CD4-positive, alpha-beta T cell treated with Interleukin-17A for 4 hours (primary cell): ENCODE measurements at regions not wholly inside any gene's neighbourhood (a gene's known extent, or its start where the extent isn't known, plus 50 kb on each side); places are given as distances from the start of the nearest gene placed in this dataset.
"Not testable (repeated sequence)": the region's sequence is repeated elsewhere in the genome, so short reads cannot be mapped to it uniquely, and the experiment has no call there.

Experiments
- DNase-seq: peaks from one replicate; pipeline ENCODE4 v3.0.0-alpha.2; 2020; ENCODE audit warnings: mixed read lengths

GRCh38 chr2:76252704-76253103 lies 542.0 kb upstream of the GCFC2 start:
- no peak for DNase-seq

GRCh38 chr2:76251342-76251741 lies 540.6 kb upstream of the GCFC2 start:
- no peak for DNase-seq

DNA sequence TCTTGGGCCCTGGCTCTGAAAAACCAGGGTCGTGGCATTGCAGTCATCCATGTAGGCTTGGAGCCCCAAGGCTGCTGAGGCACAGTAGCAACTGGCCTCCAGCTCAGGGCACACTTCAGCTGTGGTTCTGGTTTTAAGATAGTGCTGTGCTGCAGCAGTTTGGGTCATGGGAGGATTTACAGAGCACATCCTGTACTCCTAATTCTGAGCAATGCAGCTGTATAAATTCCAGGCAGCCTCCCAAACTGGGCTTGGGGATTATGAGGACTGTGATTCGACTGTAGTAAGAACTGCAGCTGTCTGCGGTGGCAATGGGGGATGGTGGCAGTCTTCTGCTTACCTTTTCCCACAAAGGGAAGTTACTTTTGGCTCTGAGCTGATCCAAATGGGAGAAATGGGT lies 536.3 kb upstream of the GCFC2 start:
- DNase-seq: no peak

- no peak for DNase-seq
These were observed 501.6 kb upstream of the GCFC2 start for GRCh38 chr2:76211991-76212985.

GRCh38 chr2:76210551-76210950 lies 499.8 kb upstream of the GCFC2 start:
- DNase-seq: no peak

- DNase-seq: no peak
These were observed 493.3 kb upstream of the GCFC2 start for GRCh38 chr2:76204048-76204447.

- DNase-seq: no peak
These were observed 492.2 kb upstream of the GCFC2 start for GRCh38 chr2:76202866-76203265.

DNA sequence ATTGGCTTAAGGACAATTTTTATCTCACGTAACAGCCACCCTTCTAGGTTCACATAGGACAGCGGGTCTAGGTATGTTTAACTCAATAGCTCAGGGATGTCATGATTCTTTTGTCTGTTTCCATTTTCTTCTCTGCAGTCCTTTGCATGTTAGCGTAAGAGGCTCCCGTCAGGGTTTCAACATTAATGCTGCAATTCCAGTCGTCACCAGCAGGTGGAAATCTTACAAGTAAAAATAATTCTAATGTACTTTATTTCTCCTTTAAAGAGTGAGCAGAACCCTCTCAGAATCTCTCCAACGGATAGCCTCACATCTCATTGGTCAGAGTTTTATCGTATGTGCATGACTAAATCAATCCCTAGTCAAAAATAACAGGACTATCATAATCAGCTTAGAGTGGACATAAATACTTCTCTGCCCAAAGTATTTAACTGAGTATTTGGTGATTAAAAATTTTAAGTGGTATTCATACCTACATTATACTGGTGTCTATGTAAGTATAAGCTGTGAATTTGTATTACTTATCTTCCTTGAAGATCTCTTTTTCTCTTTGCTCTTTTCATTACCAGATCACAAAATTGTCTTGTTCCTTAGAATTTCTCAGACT lies 487.2 kb upstream of the GCFC2 start:
- peak; percentile 24 for DNase-seq

DNA sequence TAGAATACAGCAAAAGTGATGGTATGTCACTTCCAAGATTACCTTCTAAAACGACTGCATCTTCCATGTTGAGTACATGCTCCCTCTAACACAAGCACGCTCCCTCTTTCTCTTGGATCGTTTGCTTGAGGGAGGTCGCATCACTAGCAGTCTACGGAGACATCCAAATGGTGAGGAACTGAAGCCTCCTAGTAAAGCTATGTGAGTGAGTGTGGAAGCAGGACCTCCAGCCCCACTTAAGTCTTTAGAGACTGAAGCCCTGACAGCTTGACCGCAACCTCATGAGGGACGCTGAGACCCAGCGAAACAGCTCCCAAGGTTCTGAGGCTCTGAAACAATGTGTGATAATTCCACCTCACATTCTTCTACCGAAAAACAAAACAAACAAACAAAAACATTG lies 486.7 kb upstream of the GCFC2 start:
- no peak for DNase-seq

- DNase-seq: no peak
These were observed 483.5 kb upstream of the GCFC2 start for GRCh38 chr2:76194031-76194775.

DNA sequence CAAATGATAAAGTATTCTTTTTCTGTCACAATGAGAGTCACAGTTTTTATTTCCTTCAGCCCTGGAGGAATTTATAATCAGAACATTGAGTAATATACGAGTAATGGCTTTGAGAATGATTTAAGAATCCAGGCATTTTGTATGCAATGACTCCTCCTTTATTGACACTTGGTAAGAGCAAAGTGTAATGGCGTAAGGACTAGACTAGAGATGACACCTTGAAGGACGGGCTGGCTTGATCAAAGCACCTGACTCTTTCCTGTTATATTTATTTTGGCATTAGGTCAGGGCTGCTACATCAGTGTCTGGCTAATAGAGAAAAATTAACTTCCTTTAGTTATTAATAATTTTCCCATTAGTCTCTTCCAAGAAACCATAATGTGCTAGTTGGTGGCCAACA lies 482.4 kb upstream of the GCFC2 start:
- no peak for DNase-seq

DNA sequence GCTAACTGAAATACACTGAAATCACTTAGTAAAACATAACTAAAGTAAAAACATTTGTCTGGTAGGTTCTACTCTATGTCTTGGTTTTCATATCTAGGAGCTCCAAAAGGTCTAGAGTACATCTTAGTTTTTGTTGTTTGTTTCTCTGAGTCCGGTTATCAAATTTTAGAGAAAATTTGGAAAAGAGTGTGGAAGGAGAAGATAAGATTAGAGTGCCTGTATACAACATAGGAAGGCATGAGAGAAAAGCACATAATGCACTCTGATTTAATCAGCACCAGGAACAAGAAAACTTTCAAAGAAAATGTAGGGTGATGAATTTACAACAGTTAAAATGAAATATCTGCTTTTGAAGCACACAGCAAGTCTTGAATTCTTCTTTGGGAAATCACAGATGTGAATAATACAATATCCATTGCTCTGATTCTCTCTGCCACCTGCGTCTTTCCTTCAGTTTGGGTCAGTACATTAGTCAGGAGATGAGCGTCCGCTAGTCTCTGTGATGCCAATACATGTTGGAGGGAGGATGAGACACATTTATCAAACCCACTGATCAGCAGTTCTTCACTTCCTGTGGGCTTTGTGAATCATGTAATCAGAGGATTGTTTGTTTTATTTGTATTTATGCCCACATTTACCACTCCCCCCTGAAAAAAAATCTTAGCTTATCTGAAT lies 477.8 kb upstream of the GCFC2 start:
- DNase-seq: no peak

- no peak for DNase-seq
These were observed 476.7 kb upstream of the GCFC2 start for GRCh38 chr2:76187415-76187814.

- DNase-seq: no peak
These were observed 470.0 kb upstream of the GCFC2 start for GRCh38 chr2:76180676-76181075.

DNA sequence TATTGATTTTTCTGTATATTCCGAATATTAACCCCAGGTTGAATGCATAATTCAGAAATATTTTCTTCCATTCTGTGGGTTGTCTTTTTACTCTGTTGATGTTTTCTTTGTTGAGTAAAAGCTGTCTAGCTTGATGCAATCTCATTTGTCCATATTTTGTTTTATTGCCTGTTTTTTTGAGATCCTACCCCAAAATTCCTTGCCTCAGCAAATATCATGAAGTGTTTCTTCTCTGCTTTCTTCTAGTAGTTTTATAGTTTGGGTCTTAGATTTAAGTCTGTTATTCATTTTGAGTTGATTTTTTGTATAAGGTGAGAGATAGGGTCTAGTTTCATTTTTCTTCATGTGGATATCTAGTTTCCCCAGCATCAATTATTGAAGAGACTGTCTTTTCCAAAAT lies 467.9 kb upstream of the GCFC2 start:
- DNase-seq: no peak

- DNase-seq: no peak
These were observed 464.6 kb upstream of the GCFC2 start for GRCh38 chr2:76175295-76175694.

GRCh38 chr2:76174505-76174904 lies 463.8 kb upstream of the GCFC2 start:
- DNase-seq: no peak

DNA sequence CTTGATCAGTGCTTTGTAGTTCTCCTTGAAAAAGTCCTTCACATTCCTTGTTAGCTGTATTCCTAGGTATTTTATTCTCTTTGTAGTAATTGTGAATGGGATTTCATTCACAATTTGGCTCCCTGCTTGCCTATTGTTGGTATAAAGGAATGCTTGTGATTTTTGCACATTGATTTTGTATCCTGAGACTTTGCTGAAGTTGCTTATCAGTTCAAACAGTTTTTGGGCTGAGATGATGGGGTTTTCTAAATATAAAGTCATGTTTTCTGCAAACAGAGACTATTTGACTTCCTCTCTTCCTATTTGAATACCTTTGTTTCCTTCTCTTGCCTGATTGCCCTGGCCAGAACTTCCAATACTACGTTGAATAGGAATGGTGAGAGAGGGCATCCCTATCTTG lies 462.5 kb upstream of the GCFC2 start:
- not testable (repeated sequence) for DNase-seq

- DNase-seq: not testable (repeated sequence)
These were observed 461.5 kb upstream of the GCFC2 start for GRCh38 chr2:76172154-76172595.

- no peak for DNase-seq
These were observed 460.1 kb upstream of the GCFC2 start for GRCh38 chr2:76170856-76171255.

DNA sequence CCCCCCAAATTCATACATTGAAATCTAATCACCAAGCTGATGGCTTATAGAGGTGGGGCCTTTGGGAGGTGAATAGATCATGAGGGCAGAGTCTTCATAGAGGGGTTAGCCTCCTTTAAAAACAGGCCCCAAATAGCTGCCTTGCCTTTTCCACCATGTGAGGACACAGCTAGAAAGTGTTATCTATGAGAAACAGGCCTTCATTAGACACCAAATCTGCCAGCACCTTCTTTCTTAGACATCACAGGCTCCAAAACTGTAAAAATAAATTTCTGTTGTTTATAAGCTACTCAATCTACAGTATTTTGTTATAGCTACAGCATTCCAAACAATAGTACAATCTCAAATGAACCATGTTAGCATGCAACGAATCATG lies 459.3 kb upstream of the GCFC2 start:
- DNase-seq: no peak

DNA sequence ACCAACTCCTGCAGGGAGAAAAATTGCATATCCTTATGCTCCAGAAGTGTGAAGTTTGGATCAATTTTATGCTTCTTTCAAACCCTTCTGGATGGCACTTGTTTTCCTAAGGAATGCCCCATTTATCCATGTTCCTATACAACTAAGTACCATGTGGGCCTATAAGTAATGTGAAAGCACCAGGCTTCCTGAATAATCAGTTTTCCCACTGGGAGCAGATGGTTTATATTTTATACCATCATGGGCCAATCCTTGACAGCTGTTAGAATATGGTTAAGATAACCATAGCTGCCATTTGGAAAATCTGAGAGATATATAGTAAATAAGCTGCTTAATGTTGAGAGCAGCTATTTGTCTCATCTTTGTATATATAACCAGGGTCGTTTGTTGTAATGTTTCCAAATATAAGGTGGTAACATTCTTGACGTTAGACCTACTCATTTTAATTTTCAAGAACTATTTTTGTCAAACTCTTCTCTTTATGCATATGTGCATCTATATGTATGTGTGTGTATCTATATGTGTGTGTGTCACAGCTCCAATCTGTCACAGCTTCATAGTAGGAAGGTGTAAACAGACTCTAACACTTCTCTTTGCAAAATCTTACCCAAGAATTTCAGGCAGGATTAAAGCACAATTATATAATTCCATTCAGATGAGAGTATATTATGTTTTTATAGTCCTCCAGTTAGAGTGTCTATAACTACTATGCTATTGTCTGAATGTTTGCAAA lies 458.7 kb upstream of the GCFC2 start:
- DNase-seq: no peak
